PC-9 (cell line): ENCODE measurements at regions not wholly inside any gene's neighbourhood (a gene's known extent, or its start where the extent isn't known, plus 50 kb on each side); places are given as distances from the start of the nearest gene placed in this dataset.

Source experiments
- BruUV-seq: library from RNA; stranded (reverse); fragments of 400-500 nt; replicated peaks from 2 replicates; lab custom pipeline; 2021; lab: Mats Ljungman, UMichigan
- CTCF ChIA-PET: fragments of 300-600 bp; sonication (Branson Sonifier 250); formaldehyde crosslinking; loops from one replicate; lab custom pipeline; 2022; ENCODE audit warnings: antibody characterized with exemption; lab: Charles Lee
- POLR2A ChIA-PET: fragments of 300-600 bp; sonication (Branson Sonifier 250); formaldehyde crosslinking; loops from one replicate; lab custom pipeline; 2022; ENCODE audit warnings: antibody characterized with exemption; ENCODE audit not compliant: unreplicated experiment; lab: Charles Lee
- DNase-seq, 2 experiments: peaks; one replicate each; pipeline versions ENCODE4 v3.0.0 to v3.0.0-alpha.2; 2015 to 2022; ENCODE audit warnings: mixed read lengths in 1 of 2
- H2AFZ ChIP-seq: fragments of 200-600 bp; sonication (generic); 2 replicates; pipeline ENCODE4 v1.8.1; 2017; ENCODE audit warnings: antibody characterized with exemption
- H3F3A ChIP-seq: fragments of 200-600 bp; sonication (generic); 2 replicates; pipeline ENCODE4 v1.8.1; 2017; ENCODE audit warnings: antibody characterized with exemption, mild to moderate bottlenecking, low read depth; ENCODE audit not compliant: insufficient read depth
- H3K27ac ChIP-seq: fragments of 200-600 bp; sonication (generic); 2 replicates; pipeline ENCODE4 v1.6.1; 2016; ENCODE audit warnings: mixed run types
- H3K27me3 ChIP-seq: fragments of 200-600 bp; sonication (generic); 2 replicates; pipeline ENCODE4 v1.6.1; 2016; ENCODE audit warnings: low read depth, mixed run types; ENCODE audit not compliant: insufficient read depth
- H3K36me3 ChIP-seq: fragments of 200-600 bp; sonication (generic); 2 replicates; pipeline ENCODE4 v1.6.1; 2016; ENCODE audit warnings: low read depth, mixed run types
- H3K4me1 ChIP-seq: fragments of 200-600 bp; sonication (generic); replicated peaks from 2 replicates; pipeline ENCODE4 v1.6.1; 2016; ENCODE audit warnings: mixed run types; ENCODE audit not compliant: insufficient read depth
- H3K4me2 ChIP-seq: fragments of 200-600 bp; sonication (generic); 2 replicates; pipeline ENCODE4 v1.6.1; 2017; ENCODE audit warnings: mixed run types
- H3K4me3 ChIP-seq: fragments of 200-600 bp; sonication (generic); 2 replicates; pipeline ENCODE4 v1.6.1; 2016; ENCODE audit warnings: mixed run types
- H3K79me2 ChIP-seq: fragments of 200-600 bp; sonication (generic); 2 replicates; pipeline ENCODE4 v1.6.1; 2017; ENCODE audit warnings: low read depth, mixed run types
- H3K9me2 ChIP-seq: fragments of 200-600 bp; sonication (generic); 2 replicates; pipeline ENCODE4 v1.8.1; 2017; ENCODE audit warnings: mild to moderate bottlenecking; ENCODE audit not compliant: insufficient read depth
- H3K9me3 ChIP-seq: fragments of 200-600 bp; sonication (generic); 2 replicates; pipeline ENCODE4 v1.8.1; 2016; ENCODE audit warnings: low read depth; ENCODE audit not compliant: insufficient read depth
- H4K20me1 ChIP-seq: fragments of 200-600 bp; sonication (generic); 2 replicates; pipeline ENCODE4 v1.8.1; 2017; ENCODE audit not compliant: insufficient read depth
- CTCF ChIP-seq: fragments of 200-600 bp; sonication (generic); conservative IDR thresholded peaks from 2 replicates; pipeline ENCODE4 v1.6.1; 2017; ENCODE audit warnings: mixed run types, antibody characterized with exemption, mild to moderate bottlenecking, moderate library complexity
- EZH2 ChIP-seq: fragments of 200-600 bp; sonication (generic); IDR thresholded peaks from 2 replicates; pipeline ENCODE4 v1.8.0; 2017; ENCODE audit warnings: antibody characterized with exemption, low read depth
- intact Hi-C: fragments of 100-400 bp; cut with micrococcal nuclease; formaldehyde crosslinking; loops from one replicate; pipeline ENCODE4 v1.10.0; 2022; ENCODE audit not compliant: unreplicated experiment

DNA sequence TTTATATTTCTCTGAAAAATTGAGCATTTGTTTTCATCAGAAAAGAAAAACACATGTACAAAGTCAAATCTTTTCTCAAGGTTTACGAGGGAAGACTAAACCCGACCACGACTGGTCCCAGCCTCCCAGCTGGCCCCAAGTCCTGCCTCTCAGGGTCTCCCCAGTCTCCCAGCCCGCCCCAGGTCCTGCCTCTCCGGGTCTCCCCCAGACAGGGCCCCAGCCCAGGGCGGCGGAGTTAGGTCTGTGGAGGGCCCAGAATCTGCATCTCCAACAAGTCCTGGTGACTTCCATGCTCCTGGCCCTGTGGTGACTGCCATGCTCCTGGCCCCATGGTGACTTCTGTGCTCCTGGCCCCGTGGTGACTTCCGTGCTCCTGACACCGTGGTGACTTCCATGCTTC lies 359.9 kb downstream of the IRX2 start:
- no TSS peak for BruUV-seq
- no peaks in the 10 kb centered on the region for H3K36me3 ChIP-seq

GRCh38 chr5:2391021-2391420 lies 360.5 kb downstream of the IRX2 start:
- POLR2A ChIA-PET, result no interaction called here
- no peak for DNase-seq
- Histone ChIP-seq H3K27me3 (peaks cover 98% of the 10 kb centered on the region), H2AFZ (no peak overlapping the region), H3K4me3 (no peak overlapping the region), H3K4me1 (no peaks in the 10 kb centered on the region), H3K27ac (no peak overlapping the region), H3K4me2 (no peak overlapping the region), H4K20me1 (peaks cover 4% of the 10 kb centered on the region; the same call in 1 of the 2 replicates), H3K79me2 (no peaks in the 10 kb centered on the region), H3K9me2 (no peaks in the 10 kb centered on the region), H3K9me3 (no peaks in the 10 kb centered on the region), H3F3A (no peaks in the 10 kb centered on the region), H3K36me3 (no peaks in the 10 kb centered on the region)
- no TSS peak for BruUV-seq
- TF ChIP-seq EZH2 (no peak), CTCF (no peak)
- intact Hi-C loops, result no loop called here
- CTCF ChIA-PET, result no interaction called here

More for the DNA sequence above, 359.9 kb downstream of the IRX2 start:
- Histone ChIP-seq H4K20me1 (peaks cover 4% of the 10 kb centered on the region; the same call in 1 of the 2 replicates), H3K4me3 (no peak overlapping the region), H3K9me3 (no peaks in the 10 kb centered on the region), H3K4me2 (no peak overlapping the region), H3K4me1 (no peaks in the 10 kb centered on the region), H2AFZ (no peak overlapping the region), H3F3A (no peaks in the 10 kb centered on the region), H3K9me2 (no peaks in the 10 kb centered on the region), H3K27me3 (peaks cover 94% of the 10 kb centered on the region), H3K27ac (no peak overlapping the region), H3K79me2 (no peaks in the 10 kb centered on the region)
- DNase-seq, result no peak
- CTCF ChIA-PET, result no interaction called here
- TF ChIP-seq CTCF, result no peak
- TF ChIP-seq EZH2, result no peak
- POLR2A ChIA-PET, result no interaction called here
- intact Hi-C loops, result no loop called here

- no peak for DNase-seq
- Histone ChIP-seq H2AFZ (no peak overlapping the region), H3K9me2 (no peaks in the 10 kb centered on the region), H3K36me3 (no peaks in the 10 kb centered on the region), H3K79me2 (no peaks in the 10 kb centered on the region), H3K4me2 (no peak overlapping the region), H3K27ac (no peak overlapping the region), H3K4me1 (no peaks in the 10 kb centered on the region), H3K9me3 (no peaks in the 10 kb centered on the region), H4K20me1 (peaks cover 4% of the 10 kb centered on the region; the same call in 1 of the 2 replicates), H3F3A (no peaks in the 10 kb centered on the region), H3K4me3 (no peak overlapping the region), H3K27me3 (peaks cover 98% of the 10 kb centered on the region)
- ChIA-PET CTCF (no interaction called here), POLR2A (no interaction called here)
- no TSS peak for BruUV-seq
- intact Hi-C loops, result no loop called here
- no peak for TF ChIP-seq CTCF
- TF ChIP-seq EZH2, result no peak
Observed at GRCh38 chr5:2388571-2388970, 362.9 kb downstream of the IRX2 start.
